Spinal cord (tissue), 9 donors: ENCODE measurements at regions not wholly inside any gene's neighbourhood (a gene's known extent, or its start where the extent isn't known, plus 50 kb on each side); places are given as distances from the start of the nearest gene placed in this dataset.

Source experiments
- DNase-seq, 6 donors: peaks; one replicate each; pipeline versions ENCODE4 v3.0.0 to v3.0.0-alpha.2; 2013 to 2015; ENCODE audit warnings: low spot score in 6 of 6, low read depth in 4 of 6
- H3K27ac ChIP-seq: one replicate; pipeline ENCODE4 v1.5.1; 2013; ENCODE audit warnings: low read depth, low read length, control low read depth
- H3K27me3 ChIP-seq: one replicate; pipeline ENCODE4 v1.6.1; 2013; ENCODE audit warnings: low read length; ENCODE audit not compliant: control insufficient read depth, insufficient read depth
- H3K36me3 ChIP-seq: one replicate; pipeline ENCODE4 v1.6.1; 2013; ENCODE audit warnings: low read length; ENCODE audit not compliant: control insufficient read depth, insufficient read depth
- H3K4me1 ChIP-seq: one replicate; pipeline ENCODE4 v1.6.1; 2013; ENCODE audit warnings: low read length; ENCODE audit not compliant: control insufficient read depth, insufficient read depth
- H3K4me3 ChIP-seq: one replicate; pipeline ENCODE4 v1.5.1; 2013; ENCODE audit warnings: low read depth, low read length, control low read depth
- H3K9me3 ChIP-seq: one replicate; pipeline ENCODE4 v1.6.1; 2013; ENCODE audit warnings: low read length; ENCODE audit not compliant: control insufficient read depth, insufficient read depth
- WGBS: methylation state at CpG from one replicate; pipeline ENCODE4 v1.1.5; 2013; ENCODE audit warnings: missing lambda C conversion rate; ENCODE audit not compliant: insufficient coverage; 5-methylcytosine and 5-hydroxymethylcytosine counted together
- donor health status: healthy.

DNA sequence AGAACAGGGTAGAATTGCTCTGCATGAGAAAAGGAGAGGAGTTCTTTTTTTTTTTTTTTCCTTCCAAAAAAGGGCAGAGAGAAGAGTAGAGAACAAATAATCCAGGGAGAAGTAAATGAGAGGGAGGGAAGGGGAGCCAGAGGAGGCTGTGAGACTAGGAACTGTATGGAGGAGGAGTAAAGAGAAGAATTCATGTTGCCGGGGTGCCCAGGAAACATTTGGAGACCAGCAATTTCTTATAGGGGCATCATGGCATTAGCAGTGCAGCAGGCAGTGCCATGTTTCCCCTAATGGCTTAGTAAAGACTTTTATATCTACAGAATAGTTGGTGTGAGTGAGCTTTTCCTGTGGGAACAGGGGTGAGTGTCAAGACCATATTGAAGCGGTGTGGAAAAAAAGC, 86.4 kb upstream of the SESTD1 start:
- no peak for DNase-seq
- Histone ChIP-seq H3K36me3 (no peaks in the 10 kb centered on the region), H3K27ac (no peak overlapping the region), H3K27me3 (no peaks in the 10 kb centered on the region), H3K9me3 (no peaks in the 10 kb centered on the region), H3K4me1 (no peaks in the 10 kb centered on the region), H3K4me3 (no peak overlapping the region)
- 88% methylated on average over 2 of the region's 2 CpGs for WGBS

DNA sequence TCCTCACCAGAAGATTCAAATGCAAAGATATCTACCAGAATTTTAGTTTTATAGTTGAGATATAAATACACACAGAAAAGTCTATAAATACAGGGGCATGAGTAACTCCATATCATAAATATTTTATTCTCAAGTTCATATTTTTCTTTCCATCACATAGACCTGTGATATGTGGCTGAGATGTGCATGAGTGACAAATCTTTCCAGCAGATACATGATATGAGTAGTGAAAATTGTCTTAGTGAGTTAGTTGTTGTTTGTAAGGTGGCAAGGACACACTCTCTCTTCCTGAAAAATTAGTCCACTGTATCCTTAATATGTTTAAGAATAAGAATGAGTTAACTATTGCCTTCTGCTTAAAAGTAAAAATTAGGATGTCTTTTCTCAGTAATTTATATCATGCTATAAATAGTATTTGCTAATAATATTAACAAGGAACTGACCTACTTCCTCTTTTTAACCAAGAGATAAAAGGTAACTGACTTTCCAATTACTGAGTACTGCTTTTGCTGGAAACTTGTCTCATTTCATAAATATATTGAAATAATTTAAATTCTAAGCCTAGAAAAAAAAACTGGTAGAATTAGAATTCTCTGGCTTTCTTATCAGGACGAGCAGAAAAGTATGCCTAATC, 85.2 kb upstream of the SESTD1 start:
- DNase-seq = no peak
- H3K4me1 ChIP-seq = no peaks in the 10 kb centered on the region
- H3K27me3 ChIP-seq = no peaks in the 10 kb centered on the region
- no peak overlapping the region for H3K4me3 ChIP-seq
- H3K36me3 ChIP-seq = no peaks in the 10 kb centered on the region
- 88% methylated on average over 1 of the region's 1 CpG for WGBS
- no peaks in the 10 kb centered on the region for H3K9me3 ChIP-seq
- H3K27ac ChIP-seq = no peak overlapping the region

- Histone ChIP-seq H3K4me3 (no peak overlapping the region), H3K9me3 (no peaks in the 10 kb centered on the region), H3K27ac (no peak overlapping the region), H3K36me3 (no peaks in the 10 kb centered on the region), H3K27me3 (no peaks in the 10 kb centered on the region), H3K4me1 (no peaks in the 10 kb centered on the region)
- no peak for DNase-seq
- 70% methylated on average over 3 of the region's 3 CpGs for WGBS
These were observed 84.3 kb upstream of the SESTD1 start for GRCh38 chr2:179348906-179349305.

- Histone ChIP-seq H3K4me3 (no peak overlapping the region), H3K9me3 (no peaks in the 10 kb centered on the region), H3K4me1 (no peaks in the 10 kb centered on the region), H3K27ac (no peak overlapping the region), H3K27me3 (no peaks in the 10 kb centered on the region), H3K36me3 (no peaks in the 10 kb centered on the region)
- no CpG with 5 or more reads among the region's 1 CpG for WGBS
- peak in 1 of 6 donors; percentile 30 for DNase-seq
These were observed 80.3 kb upstream of the SESTD1 start for GRCh38 chr2:179344970-179345369.

DNA sequence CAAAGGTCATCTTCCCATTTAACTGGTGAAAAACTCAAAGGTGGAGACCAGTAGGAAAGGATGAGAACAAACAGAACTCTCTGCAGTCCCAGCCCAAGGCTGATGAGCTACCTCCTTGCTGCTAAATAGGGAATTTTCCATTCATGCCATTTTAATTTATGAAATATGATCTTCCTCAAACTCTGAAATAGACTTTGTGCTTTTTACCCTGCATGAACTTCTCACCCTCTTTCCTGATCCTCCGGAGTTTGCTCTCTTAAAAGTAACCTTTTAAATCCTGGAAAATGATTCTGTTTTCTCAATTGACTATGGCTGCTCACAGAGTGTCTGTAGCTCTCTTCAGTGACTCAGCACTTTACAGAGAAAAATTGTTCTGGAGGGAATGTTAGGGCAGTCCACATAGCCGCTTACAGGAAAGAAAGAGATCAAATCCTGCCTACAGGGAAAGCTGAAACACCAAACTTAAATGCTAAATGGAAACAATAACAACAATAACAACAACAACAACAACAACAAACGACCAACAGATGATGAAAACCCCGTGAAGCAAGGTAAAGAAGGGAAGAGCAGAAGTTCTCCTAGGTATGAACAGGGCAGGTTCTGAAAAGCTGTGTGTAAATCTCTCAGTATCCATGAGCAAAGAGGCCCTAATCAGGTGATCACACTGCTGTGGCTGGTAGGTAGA, 79.8 kb upstream of the SESTD1 start:
- DNase-seq = no peak
- Histone ChIP-seq H3K27ac (no peak overlapping the region), H3K4me1 (no peaks in the 10 kb centered on the region), H3K9me3 (no peaks in the 10 kb centered on the region), H3K36me3 (no peaks in the 10 kb centered on the region), H3K4me3 (no peak overlapping the region), H3K27me3 (no peaks in the 10 kb centered on the region)
- WGBS = 67% methylated on average over 1 of the region's 4 CpGs

DNA sequence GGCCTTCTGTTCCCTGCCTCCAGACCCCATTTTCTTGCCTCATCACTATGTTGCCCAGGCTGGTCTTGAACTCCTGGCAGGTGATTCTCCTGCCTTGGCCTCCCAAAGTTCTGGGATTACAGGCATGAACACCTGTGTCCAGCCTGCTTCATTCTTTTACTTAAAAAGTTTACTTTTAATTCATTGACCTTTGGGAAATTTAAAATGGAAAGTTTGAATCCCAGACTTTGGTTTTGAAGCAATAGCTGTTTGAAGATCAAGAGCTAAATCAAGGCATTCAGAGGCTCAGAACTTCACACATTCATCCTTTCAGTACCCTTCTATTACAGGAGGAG, 79.3 kb upstream of the SESTD1 start:
- Histone ChIP-seq H3K27me3 (no peaks in the 10 kb centered on the region), H3K4me1 (no peaks in the 10 kb centered on the region), H3K4me3 (no peak overlapping the region), H3K36me3 (no peaks in the 10 kb centered on the region), H3K27ac (no peak overlapping the region), H3K9me3 (no peaks in the 10 kb centered on the region)
- DNase-seq = no peak

- no peak for DNase-seq
- H3K4me1 ChIP-seq = no peaks in the 10 kb centered on the region
- no peak overlapping the region for H3K4me3 ChIP-seq
- no peaks in the 10 kb centered on the region for H3K36me3 ChIP-seq
- H3K27ac ChIP-seq = no peak overlapping the region
- H3K9me3 ChIP-seq = no peaks in the 10 kb centered on the region
- no peaks in the 10 kb centered on the region for H3K27me3 ChIP-seq
- WGBS = no CpG with 5 or more reads among the region's 3 CpGs
These were observed 76.7 kb upstream of the SESTD1 start for GRCh38 chr2:179341152-179341866.

GRCh38 chr2:179340678-179341077, 76.0 kb upstream of the SESTD1 start:
- 83% methylated on average over 2 of the region's 4 CpGs for WGBS
- no peak for DNase-seq
- Histone ChIP-seq H3K27ac (no peak overlapping the region), H3K4me3 (no peak overlapping the region), H3K27me3 (no peaks in the 10 kb centered on the region), H3K36me3 (no peaks in the 10 kb centered on the region), H3K4me1 (no peaks in the 10 kb centered on the region), H3K9me3 (no peaks in the 10 kb centered on the region)

DNA sequence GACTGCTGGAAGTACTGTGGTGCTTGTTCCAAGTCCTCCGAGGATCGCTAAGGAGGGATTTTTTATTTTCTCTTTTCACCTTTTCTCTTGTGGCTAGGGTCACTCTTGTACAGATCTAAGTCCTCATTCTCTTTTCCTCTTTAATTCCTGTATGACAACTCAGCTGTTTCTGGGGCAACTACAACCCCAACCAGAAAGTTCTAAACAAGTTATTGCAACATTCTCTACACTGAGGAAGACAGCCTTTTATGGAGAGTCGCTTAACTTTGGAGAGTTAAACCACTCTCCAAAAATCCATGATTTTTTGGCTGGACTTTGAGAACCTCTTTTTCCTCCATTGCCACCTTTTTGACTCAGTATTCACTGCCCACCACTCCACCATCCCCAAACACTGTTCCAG, 74.0 kb upstream of the SESTD1 start:
- H3K9me3 ChIP-seq = no peaks in the 10 kb centered on the region
- H3K4me3 ChIP-seq = no peak overlapping the region
- no peaks in the 10 kb centered on the region for H3K36me3 ChIP-seq
- no peak overlapping the region for H3K27ac ChIP-seq
- WGBS = 100% methylated on average over 1 of the region's 3 CpGs
- H3K4me1 ChIP-seq = no peaks in the 10 kb centered on the region
- H3K27me3 ChIP-seq = no peaks in the 10 kb centered on the region
- no peak for DNase-seq
